Liver (tissue), 7 donors: ENCODE measurements at regions not wholly inside any gene's neighbourhood (a gene's known extent, or its start where the extent isn't known, plus 50 kb on each side); places are given as distances from the start of the nearest gene placed in this dataset.

Experiments used
- DNase-seq: peaks from one replicate; pipeline ENCODE4 v3.0.0-alpha.2; 2017; ENCODE audit warnings: low spot score
- H3K27ac ChIP-seq, 2 donors: one replicate each; pipeline ENCODE4 v1.7.0; 2013; ENCODE audit warnings: inconsistent platforms in 2 of 2, low read length in 2 of 2, control low read depth in 1 of 2, low read depth in 1 of 2, mild to moderate bottlenecking in 1 of 2
- H3K27me3 ChIP-seq, 4 donors: one replicate each; pipeline versions ENCODE4 v1.6.1 to v1.7.0; 2013; ENCODE audit warnings: low read length in 3 of 4, inconsistent platforms in 1 of 4, mild to moderate bottlenecking in 1 of 4, moderate library complexity in 1 of 4; ENCODE audit not compliant: control insufficient read depth in 4 of 4, insufficient read depth in 4 of 4
- H3K36me3 ChIP-seq, 4 donors: one replicate each; pipeline versions ENCODE4 v1.6.1 to v1.7.0; 2013; ENCODE audit warnings: low read length in 3 of 4, mild to moderate bottlenecking in 3 of 4, low read depth in 1 of 4, moderate library complexity in 1 of 4; ENCODE audit not compliant: control insufficient read depth in 4 of 4, insufficient read depth in 3 of 4
- H3K4me1 ChIP-seq, 4 donors: one replicate each; pipeline versions ENCODE4 v1.6.1 to v1.7.0; 2013; ENCODE audit warnings: low read length in 3 of 4, mild to moderate bottlenecking in 3 of 4, moderate library complexity in 1 of 4; ENCODE audit not compliant: control insufficient read depth in 4 of 4, insufficient read depth in 4 of 4
- H3K4me3 ChIP-seq, 3 donors: one replicate each; pipeline versions ENCODE4 v1.6.1 to v1.7.0; 2013; ENCODE audit warnings: low read length in 3 of 3, control low read depth in 1 of 3, low read depth in 1 of 3, mild to moderate bottlenecking in 1 of 3
- H3K9ac ChIP-seq, 2 donors: one replicate each; pipeline ENCODE4 v1.7.0; 2013; ENCODE audit warnings: low read length in 2 of 2, mild to moderate bottlenecking in 2 of 2, moderate library complexity in 2 of 2, control low read depth in 1 of 2, low read depth in 1 of 2
- H3K9me3 ChIP-seq, 4 donors: one replicate each; pipeline versions ENCODE4 v1.6.1 to v1.7.0; 2013; ENCODE audit warnings: low read length in 3 of 4; ENCODE audit not compliant: control insufficient read depth in 4 of 4
- EGR1 ChIP-seq, 2 donors: IDR thresholded peaks; 2 replicates each; pipeline ENCODE4 v1.6.1; 2016 to 2018; ENCODE audit warnings: antibody characterized with exemption in 2 of 2, low read depth in 2 of 2
- FOXA1 ChIP-seq: IDR thresholded peaks from 2 replicates; pipeline ENCODE4 v1.6.1; 2016; ENCODE audit warnings: antibody characterized with exemption
- GABPA ChIP-seq, 2 donors: IDR thresholded peaks in 1 of 2; conservative IDR thresholded peaks in 1 of 2; 2 replicates each; pipeline ENCODE4 v1.6.1; 2016; ENCODE audit warnings: antibody characterized with exemption in 2 of 2, mild to moderate bottlenecking in 1 of 2, moderate library complexity in 1 of 2
- HNF4G ChIP-seq: IDR thresholded peaks from 2 replicates; pipeline ENCODE4 v1.6.1; 2016; ENCODE audit warnings: antibody characterized with exemption
- JUND ChIP-seq, 2 donors: IDR thresholded peaks; 2 replicates each; pipeline ENCODE4 v1.6.1; 2016; ENCODE audit warnings: antibody characterized with exemption in 2 of 2
- NR2F2 ChIP-seq: IDR thresholded peaks from 2 replicates; pipeline ENCODE4 v1.6.1; 2016; ENCODE audit warnings: antibody characterized with exemption
- RAD21 ChIP-seq, 2 donors: IDR thresholded peaks; 2 replicates each; pipeline ENCODE4 v1.6.1; 2016; ENCODE audit warnings: antibody characterized with exemption in 2 of 2, mild to moderate bottlenecking in 2 of 2
- RXRA ChIP-seq, 2 donors: IDR thresholded peaks; 2 replicates each; pipeline ENCODE4 v1.6.1; 2017 to 2018; ENCODE audit warnings: antibody characterized with exemption in 2 of 2, mild to moderate bottlenecking in 1 of 2
- SP1 ChIP-seq: IDR thresholded peaks from 2 replicates; pipeline ENCODE4 v1.6.1; 2018; ENCODE audit warnings: antibody characterized with exemption, mild to moderate bottlenecking
- TAF1 ChIP-seq: conservative IDR thresholded peaks from 2 replicates; pipeline ENCODE4 v1.6.1; 2016; ENCODE audit warnings: antibody characterized with exemption, mild to moderate bottlenecking
- YY1 ChIP-seq: IDR thresholded peaks from 2 replicates; pipeline ENCODE4 v1.6.1; 2016; ENCODE audit warnings: antibody characterized with exemption, mild to moderate bottlenecking
- WGBS: extraction: QIAGEN DNeasy Blood & Tissue Kit; methylation state at CpG from one replicate; pipeline ENCODE4 v1.1.7; 2013; 5-methylcytosine and 5-hydroxymethylcytosine counted together
- TF ChIP-seq, protein P1 (sequence below): IDR thresholded peaks from 2 replicates; pipeline ENCODE4 v1.6.1; 2016; ENCODE audit warnings: antibody characterized with exemption
- TF ChIP-seq, protein P2 (sequence below): IDR thresholded peaks from 2 replicates; pipeline ENCODE4 v1.6.1; 2016; ENCODE audit warnings: antibody characterized with exemption
- TF ChIP-seq, protein P3 (sequence below): IDR thresholded peaks from 2 replicates; pipeline ENCODE4 v1.6.1; 2016; ENCODE audit warnings: antibody characterized with exemption, mild to moderate bottlenecking
- donor health status: healthy.
- donor health status: healthy.
- donor health status: healthy.
- donor health status: healthy.

DNA sequence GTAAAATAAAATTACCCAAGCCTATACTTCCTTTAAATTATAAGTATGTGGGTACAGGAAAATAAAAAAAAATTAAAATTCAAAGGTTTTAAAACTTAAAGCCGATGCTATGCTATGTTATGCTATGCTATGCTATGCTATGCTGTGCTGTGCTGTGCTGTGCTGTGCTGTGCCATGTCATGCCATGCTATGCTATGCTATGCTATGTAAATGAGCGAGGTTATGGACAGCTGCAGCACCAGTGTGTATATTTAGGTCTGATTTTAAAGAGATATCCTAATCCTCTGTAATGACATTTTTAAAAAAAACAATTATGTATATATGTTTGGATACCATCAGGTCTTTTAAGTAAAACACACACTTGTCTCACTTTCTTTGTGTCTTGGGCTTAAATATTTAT is 1822.0 kb upstream of the SEL1L start:
- no peak overlapping the region for H3K27ac ChIP-seq
- H3K36me3 ChIP-seq: no peaks in the 10 kb centered on the region
- no peak for DNase-seq
- no peak overlapping the region for H3K4me3 ChIP-seq
- H3K9me3 ChIP-seq: no peaks in the 10 kb centered on the region
- TF ChIP-seq, protein P1, sequence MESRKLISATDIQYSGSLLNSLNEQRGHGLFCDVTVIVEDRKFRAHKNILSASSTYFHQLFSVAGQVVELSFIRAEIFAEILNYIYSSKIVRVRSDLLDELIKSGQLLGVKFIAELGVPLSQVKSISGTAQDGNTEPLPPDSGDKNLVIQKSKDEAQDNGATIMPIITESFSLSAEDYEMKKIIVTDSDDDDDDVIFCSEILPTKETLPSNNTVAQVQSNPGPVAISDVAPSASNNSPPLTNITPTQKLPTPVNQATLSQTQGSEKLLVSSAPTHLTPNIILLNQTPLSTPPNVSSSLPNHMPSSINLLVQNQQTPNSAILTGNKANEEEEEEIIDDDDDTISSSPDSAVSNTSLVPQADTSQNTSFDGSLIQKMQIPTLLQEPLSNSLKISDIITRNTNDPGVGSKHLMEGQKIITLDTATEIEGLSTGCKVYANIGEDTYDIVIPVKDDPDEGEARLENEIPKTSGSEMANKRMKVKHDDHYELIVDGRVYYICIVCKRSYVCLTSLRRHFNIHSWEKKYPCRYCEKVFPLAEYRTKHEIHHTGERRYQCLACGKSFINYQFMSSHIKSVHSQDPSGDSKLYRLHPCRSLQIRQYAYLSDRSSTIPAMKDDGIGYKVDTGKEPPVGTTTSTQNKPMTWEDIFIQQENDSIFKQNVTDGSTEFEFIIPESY: no peak
- TF ChIP-seq TAF1 (no peak), RXRA (IDR thresholded peaks at IDR 0.05) (no peak), SP1 (no peak), NR2F2 (no peak), JUND (IDR thresholded peaks at IDR 0.05) (no peak), EGR1 (IDR thresholded peaks at IDR 0.05; ENCODE audit: low read depth in 2 of 2) (no peak), GABPA (IDR thresholded peaks at IDR 0.05 in 1 of 2, conservative IDR thresholded peaks at IDR 0.05 in 1 of 2) (no peak), RAD21 (IDR thresholded peaks at IDR 0.05) (no peak), YY1 (no peak), FOXA1 (no peak), HNF4G (no peak)
- TF ChIP-seq, protein P2, sequence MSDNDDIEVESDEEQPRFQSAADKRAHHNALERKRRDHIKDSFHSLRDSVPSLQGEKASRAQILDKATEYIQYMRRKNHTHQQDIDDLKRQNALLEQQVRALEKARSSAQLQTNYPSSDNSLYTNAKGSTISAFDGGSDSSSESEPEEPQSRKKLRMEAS: no peak
- H3K27me3 ChIP-seq: no peaks in the 10 kb centered on the region
- WGBS: 65% methylated on average over 2 of the region's 2 CpGs
- H3K9ac ChIP-seq: no peak overlapping the region
- H3K4me1 ChIP-seq: no peaks in the 10 kb centered on the region

DNA sequence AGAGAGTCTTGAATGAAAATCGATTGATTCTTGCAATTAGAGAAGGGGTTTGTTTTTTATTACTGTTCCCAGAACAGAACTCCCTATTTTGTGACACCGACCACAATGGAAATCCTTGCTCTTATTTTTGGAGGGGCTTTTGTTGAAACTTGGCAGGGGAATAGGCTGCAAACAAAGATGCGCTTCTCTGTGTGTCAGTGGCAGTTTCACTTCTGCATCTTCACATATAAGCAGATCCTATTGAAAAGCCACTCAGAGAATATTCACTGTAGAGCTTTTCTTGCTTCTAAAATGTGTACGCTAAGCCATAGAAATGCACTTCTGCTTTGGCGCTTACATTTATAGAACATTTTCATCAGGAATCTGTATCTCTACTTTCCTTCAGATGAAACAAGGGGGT is 1822.4 kb upstream of the SEL1L start:
- no peak overlapping the region for H3K4me3 ChIP-seq
- no peak for DNase-seq
- no peak overlapping the region for H3K27ac ChIP-seq
- no peak overlapping the region for H3K9ac ChIP-seq
- no peaks in the 10 kb centered on the region for H3K9me3 ChIP-seq
- WGBS: 86% methylated on average over 5 of the region's 5 CpGs
- H3K27me3 ChIP-seq: no peaks in the 10 kb centered on the region
- no peaks in the 10 kb centered on the region for H3K36me3 ChIP-seq
- H3K4me1 ChIP-seq: no peaks in the 10 kb centered on the region
- TF ChIP-seq, protein P1: no peak
- no peak for TF ChIP-seq RXRA (IDR thresholded peaks at IDR 0.05)
- no peak for TF ChIP-seq SP1
- no peak for TF ChIP-seq NR2F2
- no peak for TF ChIP-seq RAD21 (IDR thresholded peaks at IDR 0.05)
- TF ChIP-seq, protein P3, sequence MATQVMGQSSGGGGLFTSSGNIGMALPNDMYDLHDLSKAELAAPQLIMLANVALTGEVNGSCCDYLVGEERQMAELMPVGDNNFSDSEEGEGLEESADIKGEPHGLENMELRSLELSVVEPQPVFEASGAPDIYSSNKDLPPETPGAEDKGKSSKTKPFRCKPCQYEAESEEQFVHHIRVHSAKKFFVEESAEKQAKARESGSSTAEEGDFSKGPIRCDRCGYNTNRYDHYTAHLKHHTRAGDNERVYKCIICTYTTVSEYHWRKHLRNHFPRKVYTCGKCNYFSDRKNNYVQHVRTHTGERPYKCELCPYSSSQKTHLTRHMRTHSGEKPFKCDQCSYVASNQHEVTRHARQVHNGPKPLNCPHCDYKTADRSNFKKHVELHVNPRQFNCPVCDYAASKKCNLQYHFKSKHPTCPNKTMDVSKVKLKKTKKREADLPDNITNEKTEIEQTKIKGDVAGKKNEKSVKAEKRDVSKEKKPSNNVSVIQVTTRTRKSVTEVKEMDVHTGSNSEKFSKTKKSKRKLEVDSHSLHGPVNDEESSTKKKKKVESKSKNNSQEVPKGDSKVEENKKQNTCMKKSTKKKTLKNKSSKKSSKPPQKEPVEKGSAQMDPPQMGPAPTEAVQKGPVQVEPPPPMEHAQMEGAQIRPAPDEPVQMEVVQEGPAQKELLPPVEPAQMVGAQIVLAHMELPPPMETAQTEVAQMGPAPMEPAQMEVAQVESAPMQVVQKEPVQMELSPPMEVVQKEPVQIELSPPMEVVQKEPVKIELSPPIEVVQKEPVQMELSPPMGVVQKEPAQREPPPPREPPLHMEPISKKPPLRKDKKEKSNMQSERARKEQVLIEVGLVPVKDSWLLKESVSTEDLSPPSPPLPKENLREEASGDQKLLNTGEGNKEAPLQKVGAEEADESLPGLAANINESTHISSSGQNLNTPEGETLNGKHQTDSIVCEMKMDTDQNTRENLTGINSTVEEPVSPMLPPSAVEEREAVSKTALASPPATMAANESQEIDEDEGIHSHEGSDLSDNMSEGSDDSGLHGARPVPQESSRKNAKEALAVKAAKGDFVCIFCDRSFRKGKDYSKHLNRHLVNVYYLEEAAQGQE: no peak
